Activated CD8-positive, alpha-beta T cell treated with anti-CD3 and anti-CD28 coated beads for 36 hours (primary cell): ENCODE measurements at regions not wholly inside any gene's neighbourhood (a gene's known extent, or its start where the extent isn't known, plus 50 kb on each side); places are given as distances from the start of the nearest gene placed in this dataset.

Experiments
- ATAC-seq: fragments of 200-7000 bp; cut with Tn5 transposase; one replicate; pipeline ENCODE4 v1.10.0; 2021; ENCODE audit warnings: mild to moderate bottlenecking, moderate library complexity
- CTCF ChIA-PET: fragments of 350-600 bp; sonication (Branson Sonifier 250); formaldehyde crosslinking; loops from one replicate; lab custom pipeline; 2021; ENCODE audit warnings: antibody characterized with exemption; lab: Charles Lee
- POLR2A ChIA-PET: fragments of 350-600 bp; sonication (Branson Sonifier 250); formaldehyde crosslinking; loops from one replicate; lab custom pipeline; 2021; ENCODE audit warnings: antibody characterized with exemption; lab: Charles Lee
- DNase-seq: peaks from one replicate; pipeline ENCODE4 v3.0.0-alpha.2; 2020
- H3K27ac Mint-ChIP-seq: one replicate; pipeline ENCODE4 v1.8.0; 2021; ENCODE audit warnings: mild to moderate bottlenecking, mixed read lengths
- H3K27me3 Mint-ChIP-seq: one replicate; pipeline ENCODE4 v1.8.0; 2021; ENCODE audit warnings: mixed read lengths
- H3K36me3 Mint-ChIP-seq: one replicate; pipeline ENCODE4 v1.8.0; 2021; ENCODE audit warnings: low read depth, mixed read lengths
- H3K4me1 Mint-ChIP-seq: one replicate; pipeline ENCODE4 v1.8.0; 2021; ENCODE audit warnings: low read depth, mixed read lengths
- H3K4me3 Mint-ChIP-seq: one replicate; pipeline ENCODE4 v1.8.0; 2021; ENCODE audit warnings: mild to moderate bottlenecking, moderate library complexity, mixed read lengths
- H3K9me3 Mint-ChIP-seq: one replicate; pipeline ENCODE4 v1.8.0; 2021; ENCODE audit warnings: mixed read lengths
- intact Hi-C: fragments of 100-400 bp; cut with micrococcal nuclease; formaldehyde crosslinking; loops from one replicate; pipeline ENCODE4 v1.10.0; 2022
- TF ChIP-seq, protein P1 (sequence below): fragments of 200-600 bp; IDR thresholded peaks from one replicate; pipeline ENCODE4 v1.8.0; 2022; ENCODE audit warnings: antibody characterized with exemption, mild to moderate bottlenecking

DNA sequence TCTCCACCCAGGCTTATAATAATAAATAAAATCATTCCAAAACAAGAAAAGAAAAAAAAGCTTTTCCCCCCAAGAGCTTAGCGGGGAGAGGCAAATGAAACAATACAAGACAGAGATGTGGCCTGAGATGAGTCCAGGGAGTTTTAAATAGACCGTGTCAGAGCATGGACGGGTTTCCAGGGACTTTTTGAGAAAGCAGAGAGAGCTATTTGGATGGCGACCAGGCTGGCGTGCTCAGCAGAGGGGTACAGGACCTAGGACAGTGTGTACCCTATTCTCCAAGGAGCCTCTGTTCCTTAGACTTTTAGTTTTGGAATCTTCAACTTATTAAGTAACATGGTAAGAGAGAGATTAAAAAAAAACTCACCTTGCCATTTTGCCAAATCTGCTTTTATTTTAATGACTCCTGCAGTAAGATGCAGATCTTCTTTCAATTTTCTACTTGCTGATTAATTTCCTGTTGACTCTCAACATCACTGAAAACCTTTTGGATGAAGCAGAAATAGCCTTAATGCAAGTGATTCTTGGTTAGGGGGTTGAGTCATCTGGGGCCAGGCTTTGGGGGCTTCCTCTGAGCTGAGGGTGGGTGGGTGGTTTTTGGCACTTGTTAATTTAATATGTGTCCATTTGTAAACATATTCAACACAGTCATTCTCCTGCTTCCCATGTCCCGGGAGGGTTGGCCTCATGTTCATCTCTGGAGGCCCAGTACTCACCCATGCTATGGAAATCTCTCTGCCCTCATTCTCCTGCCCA is 49.6 kb upstream of the OSMR start:
- no peak for ATAC-seq
- Mint-ChIP-seq H3K4me1 (no peaks in the 10 kb centered on the region), H3K27me3 (peaks cover 24% of the 10 kb centered on the region), H3K4me3 (no peak overlapping the region), H3K36me3 (no peaks in the 10 kb centered on the region), H3K27ac (no peak overlapping the region), H3K9me3 (no peaks in the 10 kb centered on the region)
- intact Hi-C loops: no loop called here
- DNase-seq: peak; percentile 6
- POLR2A ChIA-PET: no interaction called here
- TF ChIP-seq, protein P1, sequence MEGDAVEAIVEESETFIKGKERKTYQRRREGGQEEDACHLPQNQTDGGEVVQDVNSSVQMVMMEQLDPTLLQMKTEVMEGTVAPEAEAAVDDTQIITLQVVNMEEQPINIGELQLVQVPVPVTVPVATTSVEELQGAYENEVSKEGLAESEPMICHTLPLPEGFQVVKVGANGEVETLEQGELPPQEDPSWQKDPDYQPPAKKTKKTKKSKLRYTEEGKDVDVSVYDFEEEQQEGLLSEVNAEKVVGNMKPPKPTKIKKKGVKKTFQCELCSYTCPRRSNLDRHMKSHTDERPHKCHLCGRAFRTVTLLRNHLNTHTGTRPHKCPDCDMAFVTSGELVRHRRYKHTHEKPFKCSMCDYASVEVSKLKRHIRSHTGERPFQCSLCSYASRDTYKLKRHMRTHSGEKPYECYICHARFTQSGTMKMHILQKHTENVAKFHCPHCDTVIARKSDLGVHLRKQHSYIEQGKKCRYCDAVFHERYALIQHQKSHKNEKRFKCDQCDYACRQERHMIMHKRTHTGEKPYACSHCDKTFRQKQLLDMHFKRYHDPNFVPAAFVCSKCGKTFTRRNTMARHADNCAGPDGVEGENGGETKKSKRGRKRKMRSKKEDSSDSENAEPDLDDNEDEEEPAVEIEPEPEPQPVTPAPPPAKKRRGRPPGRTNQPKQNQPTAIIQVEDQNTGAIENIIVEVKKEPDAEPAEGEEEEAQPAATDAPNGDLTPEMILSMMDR: no peak
- CTCF ChIA-PET: interaction anchor here (0.7 to 2.0 kb wide), 4 partner anchors 12 to 354 kb away, joined by 3 to 5 read pairs (median 4); no protein-coding TSS in a partner anchor
